HG03045 (cell line): ENCODE measurements at regions not wholly inside any gene's neighbourhood (a gene's known extent, or its start where the extent isn't known, plus 50 kb on each side); places are given as distances from the start of the nearest gene placed in this dataset.

Experiments
- ATAC-seq: cut with Tn5 transposase; IDR thresholded peaks from one replicate; pipeline ENCODE4 v1.9.1; 2021; ENCODE audit warnings: mild to moderate bottlenecking, moderate library complexity; ENCODE audit not compliant: unreplicated experiment

DNA sequence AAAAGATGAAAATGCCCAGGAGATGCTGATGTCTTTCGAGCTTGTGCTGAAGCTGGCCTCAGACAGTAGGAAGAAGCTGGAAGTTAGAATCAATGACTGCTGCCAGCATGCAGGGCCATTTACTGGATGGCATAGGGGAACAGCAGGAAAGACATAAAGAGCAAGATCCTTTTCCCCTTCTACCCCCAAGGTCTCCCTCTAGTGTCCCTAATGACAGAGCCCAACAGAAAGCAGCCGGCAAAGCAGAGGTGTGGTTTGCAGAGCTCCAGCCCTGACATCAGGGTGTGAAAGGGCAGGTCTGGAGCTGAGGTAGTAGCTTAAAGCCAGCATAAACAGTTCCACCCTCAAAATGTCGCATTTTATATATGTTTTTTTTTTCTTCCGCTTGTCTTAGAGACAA, 1560.7 kb upstream of the TMEM132C start:
- ATAC-seq: no peak

DNA sequence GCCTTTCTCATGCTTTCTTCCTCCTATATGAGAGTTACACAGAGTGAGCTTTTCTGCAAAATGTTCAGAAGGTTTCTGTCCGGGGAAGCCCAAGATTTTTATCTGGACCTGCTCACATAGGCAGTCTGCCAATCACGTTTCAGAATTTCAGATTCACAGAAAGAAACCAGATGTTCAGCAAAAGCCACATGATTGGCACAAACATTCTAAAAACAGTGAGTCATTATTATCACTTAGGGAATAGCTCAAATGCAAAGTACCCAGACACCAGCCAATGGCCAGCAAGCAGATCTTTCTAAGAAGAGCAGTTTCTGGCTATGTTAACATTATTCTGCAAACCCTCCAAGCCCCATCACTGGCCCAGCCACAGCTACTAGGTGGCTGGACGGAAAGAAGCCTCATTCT, 1558.5 kb upstream of the TMEM132C start:
- ATAC-seq: no peak

DNA sequence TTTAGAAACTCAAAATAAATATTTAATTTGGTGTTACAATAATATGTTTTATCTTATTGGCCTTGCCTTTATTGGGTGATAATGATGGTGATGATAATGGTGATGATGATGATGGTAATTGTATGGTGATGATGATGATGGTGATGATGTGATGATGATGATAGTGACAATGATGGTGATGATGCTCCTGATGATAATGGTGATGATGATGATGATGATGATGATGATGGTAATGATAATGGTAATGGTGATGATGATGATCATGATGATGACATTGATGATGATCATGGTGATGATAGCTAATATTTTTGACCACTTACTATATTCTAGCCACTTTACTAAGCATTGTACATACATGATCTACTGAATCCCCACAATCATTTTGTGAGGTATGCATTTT, 1548.6 kb upstream of the TMEM132C start:
- no peak for ATAC-seq

DNA sequence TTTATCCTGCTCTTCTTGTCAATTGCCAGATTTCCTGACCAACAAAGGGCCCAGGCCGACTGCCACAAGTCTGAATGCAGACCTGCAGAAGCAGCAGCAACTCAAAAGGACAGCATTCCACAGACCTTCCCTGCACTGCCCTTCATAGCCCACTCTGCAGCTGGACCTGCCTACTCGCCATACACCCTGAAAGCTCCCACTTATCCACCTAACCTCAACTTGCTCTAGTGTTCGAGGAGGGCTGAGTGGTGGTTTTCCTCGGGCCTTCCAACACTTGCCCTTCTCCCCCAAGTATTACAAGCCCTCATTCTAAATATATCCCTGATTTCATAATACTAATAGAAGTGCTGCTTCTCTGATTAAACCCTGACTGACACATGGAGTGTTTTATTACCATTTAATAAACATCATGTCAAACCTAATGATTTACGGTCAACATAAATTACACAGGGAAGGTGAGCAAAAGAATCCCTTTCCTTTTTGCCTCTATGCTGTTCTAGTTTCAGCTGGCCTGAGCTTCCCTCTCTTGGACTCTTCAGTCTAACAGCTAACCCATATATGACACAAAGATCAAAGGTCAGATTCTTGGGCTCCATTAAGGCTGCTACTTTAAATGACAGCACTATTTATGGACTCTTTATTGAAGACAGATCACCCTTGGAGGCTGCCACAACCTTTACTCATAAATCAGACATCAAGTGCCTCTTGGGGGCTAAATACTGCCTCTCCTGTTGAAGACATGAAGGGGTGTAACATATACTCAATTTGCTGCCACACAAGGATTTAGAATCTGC, 1546.9 kb upstream of the TMEM132C start:
- ATAC-seq: no peak

DNA sequence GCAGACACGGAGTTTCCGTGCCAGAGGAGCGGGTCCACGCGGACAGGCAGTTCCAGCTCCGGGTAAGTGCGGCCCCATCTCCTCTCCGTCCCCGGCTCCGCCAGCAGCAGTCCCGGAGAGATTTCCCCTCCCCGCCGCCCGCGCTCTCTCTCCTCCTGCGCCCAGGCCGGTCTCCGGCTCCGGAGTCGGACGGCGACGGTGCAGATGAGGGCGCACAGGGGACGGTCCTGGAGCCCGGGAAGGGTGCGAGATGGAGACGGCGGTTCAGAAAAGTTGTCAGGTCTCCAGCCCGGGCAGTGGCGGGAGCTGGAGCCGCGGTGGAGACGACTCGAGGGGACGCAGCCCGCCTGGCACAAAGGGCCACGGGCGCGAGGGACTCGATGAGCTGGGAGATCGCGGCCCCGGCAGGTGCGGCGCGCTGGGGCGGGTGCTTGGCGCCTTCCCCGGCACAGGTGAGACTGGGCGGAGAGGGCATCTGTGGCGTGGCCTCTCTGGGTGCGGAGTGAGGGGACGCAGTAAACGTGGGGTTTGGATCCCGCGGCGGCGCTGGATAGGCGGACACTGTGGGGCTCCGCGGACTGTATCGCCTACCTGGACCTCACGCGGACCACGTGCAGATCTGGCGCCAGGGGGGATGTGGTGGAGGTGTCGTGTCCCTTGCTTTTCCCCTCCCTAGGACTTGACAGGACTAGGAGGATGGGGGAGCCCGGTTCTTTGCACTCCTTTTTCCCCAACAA, 1540.3 kb upstream of the TMEM132C start:
- no peak for ATAC-seq

DNA sequence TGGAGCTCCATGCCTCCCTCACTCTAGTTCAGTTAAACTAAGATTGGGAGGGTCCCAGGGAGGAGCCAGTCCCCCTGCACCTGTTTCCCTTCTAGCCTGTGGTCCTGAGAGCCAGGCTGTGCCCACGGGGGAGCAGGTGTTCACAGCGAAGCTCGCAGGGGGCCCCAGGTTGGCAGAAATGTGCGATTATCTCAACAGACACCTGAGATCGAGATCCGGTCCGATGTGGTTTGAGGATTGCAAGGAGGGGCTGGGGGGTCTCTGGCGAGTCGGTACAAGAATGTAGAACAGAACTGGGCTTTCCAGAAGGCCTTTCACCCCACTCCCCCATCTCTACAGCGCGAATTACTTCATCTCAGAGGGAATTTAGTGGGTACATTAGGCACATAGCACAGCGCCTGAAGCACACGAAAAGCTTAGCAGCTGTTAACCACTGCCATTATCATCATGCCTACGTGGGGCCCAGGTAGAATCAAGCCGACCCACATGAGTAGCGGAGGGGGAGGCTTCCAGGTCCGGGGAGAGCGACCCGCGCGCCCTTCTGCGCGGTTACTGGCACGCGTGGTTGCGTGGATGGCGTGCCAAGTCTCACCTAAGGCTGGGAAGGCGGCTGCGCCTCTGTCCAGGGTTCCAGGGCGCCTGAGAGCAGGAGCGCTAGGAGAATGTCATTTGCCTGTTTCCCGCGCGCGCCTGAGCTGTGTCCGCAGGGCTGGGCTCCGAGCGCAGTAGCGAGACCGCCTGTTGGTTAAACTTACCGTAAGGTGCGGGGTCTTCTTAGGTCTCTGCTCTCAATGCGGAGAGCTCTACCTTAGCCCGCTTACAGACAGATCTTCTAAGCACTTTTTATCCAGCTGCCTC, 1539.5 kb upstream of the TMEM132C start:
- ATAC-seq: no peak

DNA sequence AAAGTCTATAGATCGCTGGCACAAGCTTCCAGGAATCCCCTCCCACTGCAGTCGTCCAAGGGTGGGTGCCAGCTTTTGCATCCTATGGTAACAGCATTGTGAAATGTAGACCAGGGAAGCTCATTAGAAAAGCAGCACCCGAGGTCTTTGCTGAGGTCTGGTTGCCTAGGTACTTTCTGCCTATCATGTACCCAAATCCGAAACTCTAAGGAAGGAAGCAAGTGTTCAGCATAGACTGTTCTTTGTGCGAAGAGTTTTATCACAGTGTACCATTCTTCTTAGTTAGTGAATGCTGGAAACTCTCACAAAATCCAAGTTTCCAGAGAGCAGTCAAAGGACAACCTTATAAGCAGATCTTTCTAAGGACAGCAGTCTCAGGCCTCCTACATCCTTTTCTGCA, 1532.7 kb upstream of the TMEM132C start:
- ATAC-seq: no peak

DNA sequence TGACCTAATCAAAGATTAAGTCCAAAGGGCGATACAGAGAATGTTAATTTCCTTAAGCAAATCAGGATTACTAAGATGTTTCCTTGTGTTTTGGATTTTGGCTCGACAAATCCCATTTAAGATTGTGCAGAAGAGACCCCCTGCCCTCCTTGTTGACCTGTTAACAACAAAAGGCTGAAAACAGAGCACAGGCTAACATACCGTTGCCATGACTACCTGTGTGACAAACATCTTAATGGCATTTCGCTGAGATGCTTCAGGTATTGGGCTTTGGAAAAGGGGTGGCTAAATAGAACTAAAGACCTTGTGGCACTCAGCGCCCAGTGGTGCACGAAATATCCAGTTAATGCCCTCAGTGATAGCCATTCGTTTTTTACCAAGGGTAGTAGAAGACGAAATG, 1532.3 kb upstream of the TMEM132C start:
- ATAC-seq: no peak

DNA sequence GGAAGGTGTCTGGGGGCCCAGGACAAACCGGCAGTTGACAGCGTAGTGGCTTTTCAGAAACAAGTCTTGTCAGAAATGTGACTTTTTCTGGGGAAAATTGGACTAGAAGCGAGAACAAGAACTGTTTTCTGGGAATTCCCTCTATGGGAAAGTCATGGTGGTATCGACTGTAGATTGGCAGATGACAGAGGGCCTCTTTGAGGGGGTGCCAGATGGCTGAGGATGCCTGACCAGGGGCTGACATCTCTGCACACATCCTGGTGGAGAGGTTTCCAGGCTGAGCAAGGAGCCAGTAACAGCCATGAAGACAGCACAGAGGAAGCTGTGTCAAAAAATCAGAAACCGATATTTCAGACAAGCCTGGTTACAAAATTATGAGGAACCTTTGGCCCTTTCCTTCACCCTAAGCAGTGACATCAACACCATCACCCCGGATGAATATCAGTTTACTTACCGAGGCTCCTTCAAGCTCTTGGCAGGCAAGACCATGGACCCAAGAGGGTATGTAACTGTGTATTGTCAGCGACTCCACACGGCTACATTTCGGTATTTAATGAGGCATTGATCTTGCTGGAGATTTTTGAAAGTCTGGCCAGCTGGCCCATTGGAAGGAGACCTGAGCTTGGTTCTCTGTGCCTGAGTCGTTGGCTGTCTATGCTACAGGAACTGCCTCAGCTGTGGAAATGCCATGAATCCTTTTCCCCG, 1525.3 kb upstream of the TMEM132C start:
- ATAC-seq: no peak

DNA sequence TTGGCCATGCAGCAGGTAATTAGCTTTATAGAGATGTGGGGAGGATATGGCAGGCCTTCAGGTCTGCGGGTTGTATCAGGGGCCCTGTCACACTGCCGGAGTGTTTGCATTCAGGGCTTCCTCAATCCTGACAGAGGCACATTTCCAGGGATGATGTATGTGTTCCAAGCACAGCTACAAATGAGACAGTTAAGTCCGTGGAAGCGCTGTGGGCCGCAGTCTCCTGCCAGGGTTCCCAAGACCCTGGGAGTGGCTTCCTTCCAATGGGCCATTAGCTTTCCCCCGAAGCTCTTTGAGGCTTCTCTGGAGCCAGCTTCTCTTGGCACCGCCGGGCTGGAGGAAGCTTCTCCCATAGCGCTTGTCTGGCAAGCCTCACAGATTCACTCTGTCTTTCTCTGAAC, 1524.7 kb upstream of the TMEM132C start:
- ATAC-seq: no peak

DNA sequence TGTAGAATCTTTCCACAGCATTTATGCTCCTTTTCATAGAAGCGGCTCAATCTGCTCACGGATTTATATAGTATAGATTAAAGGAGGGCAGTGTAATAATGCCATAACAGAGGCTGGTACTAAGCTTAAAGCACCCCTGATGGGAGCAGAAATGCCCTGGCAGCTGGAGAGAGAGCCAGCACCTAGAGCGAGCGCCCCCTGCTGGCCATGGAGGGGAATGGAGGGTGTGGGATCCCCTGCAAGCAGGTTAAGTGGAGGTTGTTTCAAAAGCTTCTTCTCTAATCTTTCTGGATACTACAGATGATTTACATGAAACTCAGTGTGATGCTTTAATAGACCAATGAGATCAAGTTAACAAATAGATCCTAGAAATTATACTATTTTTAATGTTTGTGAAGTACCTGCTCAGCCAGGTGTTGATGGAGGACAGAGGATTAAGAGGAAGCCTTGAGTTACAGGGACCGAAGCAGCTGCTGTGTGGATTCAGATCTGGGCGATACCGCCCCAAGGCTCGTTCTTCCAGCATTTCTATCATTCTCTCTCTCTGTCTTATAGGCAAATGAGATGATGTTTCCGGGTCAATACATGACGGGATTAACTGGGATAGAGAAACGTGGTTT, 1519.3 kb upstream of the TMEM132C start:
- ATAC-seq: no peak

DNA sequence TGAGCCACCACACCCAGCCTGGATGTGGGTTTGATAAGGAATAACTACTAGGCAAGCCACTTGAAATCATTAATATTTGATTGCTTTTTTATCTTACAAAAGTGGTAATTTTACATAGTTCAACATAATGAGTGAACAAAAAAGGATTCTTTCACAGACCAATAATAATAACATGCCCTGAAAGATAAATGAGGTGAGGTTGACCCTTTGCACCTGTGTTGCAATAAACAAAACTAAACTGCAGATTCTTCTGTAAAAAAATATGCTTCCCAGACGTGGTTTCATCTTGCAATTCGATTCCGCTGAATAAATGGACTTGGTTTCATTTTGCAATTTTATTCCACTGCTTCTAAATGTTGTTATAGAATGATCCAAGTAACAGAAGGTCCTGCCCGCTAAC, 1514.9 kb upstream of the TMEM132C start:
- ATAC-seq: no peak

DNA sequence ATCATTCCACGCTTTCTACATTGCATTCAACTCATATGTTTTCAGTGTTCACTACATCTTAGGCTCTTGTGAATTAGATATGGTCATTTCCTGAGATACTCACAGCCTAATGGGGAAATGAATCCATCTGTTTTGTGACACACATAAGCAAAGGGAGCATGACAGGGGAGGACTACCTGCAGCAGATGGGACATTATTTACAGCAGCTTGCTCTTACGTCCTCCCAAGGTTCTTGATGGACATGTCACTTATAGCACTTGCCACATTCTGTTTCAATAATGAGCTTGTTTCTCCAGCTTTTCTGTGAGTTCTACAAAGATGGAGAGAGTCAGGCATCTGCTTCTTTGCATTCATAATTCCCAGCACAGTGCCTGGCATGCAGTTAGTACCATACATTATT, 1509.6 kb upstream of the TMEM132C start:
- ATAC-seq: no peak

DNA sequence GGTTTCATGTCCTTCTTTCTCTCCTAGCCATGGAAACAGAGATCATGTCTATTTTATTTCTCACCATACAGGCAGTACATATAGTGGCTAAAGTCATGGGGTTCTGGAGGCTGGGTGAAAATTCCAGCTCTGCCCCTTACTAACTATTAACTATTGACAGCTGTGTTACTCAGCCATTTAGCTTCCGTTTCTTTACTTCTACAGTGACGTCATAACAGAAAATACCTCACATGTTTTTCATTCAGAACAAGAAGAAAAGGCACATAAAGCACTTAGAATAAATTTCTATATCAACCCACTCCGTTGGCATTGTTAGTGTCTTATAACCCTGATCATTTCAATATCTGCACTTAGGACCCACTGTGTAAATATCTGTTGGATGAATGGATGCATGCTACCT, 1506.9 kb upstream of the TMEM132C start:
- no peak for ATAC-seq

DNA sequence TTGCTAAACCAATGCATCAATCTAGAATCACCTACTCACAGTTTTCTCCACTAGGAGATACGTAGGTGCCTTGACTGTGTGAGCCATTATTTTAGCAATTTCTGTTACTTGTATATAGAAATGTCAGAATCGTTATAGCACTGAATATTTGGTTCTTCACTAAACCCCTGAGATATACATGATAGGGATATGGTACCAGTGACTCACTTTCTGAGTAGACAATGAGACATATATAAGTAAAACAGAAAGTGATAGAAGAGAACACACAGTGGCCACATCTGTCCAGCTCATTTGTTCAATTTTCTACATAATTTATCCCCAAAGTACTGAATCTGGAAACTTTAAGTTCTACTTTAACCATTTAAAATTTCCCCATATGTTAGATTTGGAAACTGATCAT, 1505.5 kb upstream of the TMEM132C start:
- no peak for ATAC-seq

DNA sequence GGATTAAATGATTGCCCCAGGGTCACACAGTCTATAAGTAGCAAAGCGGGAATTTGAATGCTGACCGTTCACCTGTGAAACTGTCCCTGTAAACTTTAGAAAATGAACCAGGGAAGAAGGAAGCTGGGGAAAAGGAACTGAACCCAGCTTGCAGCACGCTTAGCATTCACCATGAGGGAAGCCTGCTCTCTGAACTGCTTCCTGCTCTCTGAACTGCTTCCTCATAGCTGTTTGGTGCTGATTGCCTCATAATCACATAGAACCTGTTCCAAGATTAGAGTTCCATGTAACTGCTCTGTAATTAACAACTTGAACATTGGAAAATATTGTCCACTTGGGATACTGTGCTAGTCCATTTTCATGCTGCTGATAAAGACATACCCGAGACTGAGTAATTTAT, 1504.8 kb upstream of the TMEM132C start:
- no peak for ATAC-seq

DNA sequence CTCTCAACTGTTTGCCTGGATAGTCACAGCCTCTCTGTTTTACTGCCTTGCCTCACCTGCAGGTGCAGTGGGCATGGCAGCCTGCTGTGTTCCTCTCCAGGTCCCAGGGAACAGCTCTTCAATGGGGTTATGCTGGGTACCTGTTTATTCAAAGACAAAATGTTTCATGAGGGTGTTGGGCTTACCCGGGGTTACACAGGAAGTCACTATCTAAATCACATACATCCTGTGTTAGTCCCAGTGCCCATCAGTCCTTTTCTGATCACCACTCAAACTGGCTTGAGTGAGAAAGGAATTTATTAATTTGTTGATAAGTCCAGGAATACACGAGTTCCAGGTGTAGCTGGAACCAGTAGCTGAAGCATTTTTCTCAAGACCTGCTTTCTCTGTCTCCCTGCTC, 1503.6 kb upstream of the TMEM132C start:
- ATAC-seq: no peak

DNA sequence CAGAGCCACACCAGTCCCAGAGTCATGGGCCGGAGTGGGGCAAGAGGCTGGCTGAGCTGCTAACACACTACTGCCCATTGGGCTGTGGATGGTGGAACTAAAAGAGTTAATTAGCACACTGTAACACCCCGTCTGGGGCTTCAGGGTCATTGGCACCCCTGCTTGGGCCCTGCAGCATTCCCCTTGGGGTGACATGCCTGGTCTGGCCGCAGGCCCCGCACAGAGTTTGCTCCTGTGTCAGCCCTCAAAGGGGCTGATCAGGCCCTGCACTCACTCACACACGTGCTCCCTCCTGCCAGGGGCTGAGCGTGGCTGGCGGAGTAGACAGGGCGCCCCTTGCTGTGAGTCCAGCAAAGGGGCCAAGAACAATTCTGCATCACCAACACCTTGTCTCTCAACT, 1499.6 kb upstream of the TMEM132C start:
- ATAC-seq: no peak

DNA sequence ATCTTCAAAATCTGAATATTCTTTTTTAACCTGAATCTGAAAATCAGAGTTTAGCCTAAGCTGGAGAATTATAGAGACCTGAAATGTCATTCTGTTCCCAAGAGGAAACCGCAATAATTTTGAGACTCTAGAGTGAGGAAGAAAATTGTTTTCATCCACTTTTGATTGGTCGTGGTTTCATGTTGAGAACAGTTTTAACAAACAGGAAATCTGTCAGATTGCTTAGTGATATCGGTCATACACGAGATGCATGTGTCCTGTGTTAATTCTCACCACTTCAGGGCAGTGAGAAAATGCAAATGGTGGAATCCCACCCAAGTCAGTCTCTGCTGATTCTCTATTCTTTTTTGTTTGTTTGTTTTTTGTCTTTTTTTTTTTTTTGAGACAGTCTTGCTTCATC, 1498.5 kb upstream of the TMEM132C start:
- ATAC-seq: no peak

DNA sequence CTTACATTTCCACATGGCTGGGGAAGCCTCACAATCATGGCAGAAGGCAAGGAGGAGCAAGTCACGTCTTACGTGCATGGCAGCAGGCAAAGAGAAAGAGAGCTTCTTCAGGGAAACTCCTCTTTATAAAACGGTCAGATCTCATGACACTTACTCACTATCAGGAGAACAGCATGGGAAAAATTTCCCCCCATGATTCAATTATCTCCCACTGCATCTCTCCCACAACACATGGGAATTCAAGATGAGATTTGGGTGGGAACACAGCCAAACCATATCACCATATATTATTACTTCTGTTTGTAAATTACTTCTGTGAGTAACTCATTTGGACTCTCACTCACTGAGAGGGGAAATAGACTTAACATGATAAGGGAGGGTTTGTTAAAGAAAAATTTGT, 1496.8 kb upstream of the TMEM132C start:
- no peak for ATAC-seq
